Tibial artery (tissue), 4 donors: ENCODE measurements at regions not wholly inside any gene's neighbourhood (a gene's known extent, or its start where the extent isn't known, plus 50 kb on each side); places are given as distances from the start of the nearest gene placed in this dataset.

Experiments
- DNase-seq, 2 donors: peaks; one replicate each; pipeline ENCODE4 v3.0.0-alpha.2; 2019
- H3K27ac ChIP-seq, 2 donors: fragments of 200-600 bp; sonication (generic) in 1 of 2; 1 replicate in 1 of 2; 2 replicates in 1 of 2; pipeline ENCODE4 v1.5.1; 2018 to 2019; ENCODE audit warnings: mild to moderate bottlenecking in 1 of 2
- H3K27me3 ChIP-seq, 2 donors: fragments of 200-600 bp; sonication (generic) in 1 of 2; one replicate each; pipeline versions ENCODE4 v1.5.1 to v1.6.0; 2016 to 2019
- H3K36me3 ChIP-seq, 3 donors: fragments of 200-600 bp; sonication (generic) in 2 of 3; one replicate each; pipeline ENCODE4 v1.5.1; 2016 to 2019; ENCODE audit warnings: mild to moderate bottlenecking in 2 of 3
- H3K4me1 ChIP-seq, 4 donors: fragments of 200-600 bp; sonication (generic) in 2 of 4; 1 replicate in 3 of 4; 2 replicates in 1 of 4; pipeline ENCODE4 v1.5.1; 2016 to 2019
- H3K4me3 ChIP-seq, 2 donors: fragments of 200-600 bp; sonication (generic) in 1 of 2; 1 replicate in 1 of 2; 2 replicates in 1 of 2; pipeline ENCODE4 v1.5.1; 2018 to 2019; ENCODE audit warnings: mild to moderate bottlenecking in 2 of 2
- H3K9me3 ChIP-seq, 3 donors: fragments of 200-600 bp; sonication (generic) in 1 of 3; one replicate each; pipeline ENCODE4 v1.5.1; 2016 to 2019
- intact Hi-C: fragments of 100-400 bp; cut with DNase I; formaldehyde crosslinking; loops from one replicate; pipeline ENCODE4 v1.15.0; 2023; ENCODE audit warnings: low total_unique reads
- TF ChIP-seq, protein P1 (sequence below), 2 experiments: fragments of 200-600 bp in 1 of 2; fragments of 450-650 bp in 1 of 2; IDR thresholded peaks; one replicate each; pipeline ENCODE4 v1.5.1; 2017 to 2019; ENCODE audit warnings: antibody characterized with exemption in 2 of 2, mild to moderate bottlenecking in 1 of 2, moderate library complexity in 1 of 2

DNA sequence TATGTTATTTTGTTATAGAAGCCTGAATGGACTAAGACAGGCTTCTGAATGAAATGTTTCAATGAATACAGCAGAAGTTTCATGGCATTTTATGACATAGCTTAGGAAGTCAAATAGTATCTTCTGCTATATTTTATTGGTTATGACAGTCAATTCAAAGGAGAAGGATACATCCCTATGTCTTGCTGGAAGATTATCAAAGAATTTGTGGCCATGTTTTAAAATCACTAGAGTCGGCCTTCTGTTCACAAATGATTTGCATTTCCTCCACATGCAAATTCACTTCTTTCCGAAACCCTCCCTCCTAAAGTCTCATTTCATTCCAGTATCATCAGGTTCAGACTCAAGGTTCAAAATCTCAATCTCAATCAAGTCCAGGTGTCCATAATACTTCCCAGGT, 679.2 kb upstream of the ADAMTS5 start:
- no peak overlapping the region for H3K27ac ChIP-seq
- H3K4me1 ChIP-seq: no peaks in the 10 kb centered on the region
- no peak for DNase-seq
- intact Hi-C loops: no loop called here
- no peaks in the 10 kb centered on the region for H3K36me3 ChIP-seq
- TF ChIP-seq, protein P1, sequence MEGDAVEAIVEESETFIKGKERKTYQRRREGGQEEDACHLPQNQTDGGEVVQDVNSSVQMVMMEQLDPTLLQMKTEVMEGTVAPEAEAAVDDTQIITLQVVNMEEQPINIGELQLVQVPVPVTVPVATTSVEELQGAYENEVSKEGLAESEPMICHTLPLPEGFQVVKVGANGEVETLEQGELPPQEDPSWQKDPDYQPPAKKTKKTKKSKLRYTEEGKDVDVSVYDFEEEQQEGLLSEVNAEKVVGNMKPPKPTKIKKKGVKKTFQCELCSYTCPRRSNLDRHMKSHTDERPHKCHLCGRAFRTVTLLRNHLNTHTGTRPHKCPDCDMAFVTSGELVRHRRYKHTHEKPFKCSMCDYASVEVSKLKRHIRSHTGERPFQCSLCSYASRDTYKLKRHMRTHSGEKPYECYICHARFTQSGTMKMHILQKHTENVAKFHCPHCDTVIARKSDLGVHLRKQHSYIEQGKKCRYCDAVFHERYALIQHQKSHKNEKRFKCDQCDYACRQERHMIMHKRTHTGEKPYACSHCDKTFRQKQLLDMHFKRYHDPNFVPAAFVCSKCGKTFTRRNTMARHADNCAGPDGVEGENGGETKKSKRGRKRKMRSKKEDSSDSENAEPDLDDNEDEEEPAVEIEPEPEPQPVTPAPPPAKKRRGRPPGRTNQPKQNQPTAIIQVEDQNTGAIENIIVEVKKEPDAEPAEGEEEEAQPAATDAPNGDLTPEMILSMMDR (IDR thresholded peaks at IDR 0.05): no peak
- H3K9me3 ChIP-seq: no peaks in the 10 kb centered on the region
- no peaks in the 10 kb centered on the region for H3K27me3 ChIP-seq
- H3K4me3 ChIP-seq: no peak overlapping the region

DNA sequence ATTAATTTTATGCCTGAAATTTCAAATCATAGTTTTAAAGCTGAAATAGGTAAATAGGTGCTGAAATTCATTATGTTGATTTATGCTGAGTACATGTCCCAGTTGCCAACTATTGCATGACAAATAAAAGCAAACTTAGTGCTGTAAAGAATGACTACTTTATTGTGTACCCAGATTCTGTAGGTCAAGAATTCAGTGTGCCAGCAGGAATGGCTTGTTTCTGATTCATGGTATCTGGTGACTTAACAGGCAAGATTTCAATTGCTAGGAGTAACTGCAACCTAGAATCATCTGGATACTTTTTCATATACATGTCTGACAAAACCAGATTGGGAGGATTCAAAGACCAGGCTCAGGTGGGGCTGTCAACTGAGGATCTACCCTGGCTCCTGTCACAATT, 678.4 kb upstream of the ADAMTS5 start:
- Histone ChIP-seq H3K9me3 (no peaks in the 10 kb centered on the region), H3K36me3 (no peaks in the 10 kb centered on the region), H3K4me1 (no peaks in the 10 kb centered on the region), H3K4me3 (no peak overlapping the region), H3K27ac (no peak overlapping the region), H3K27me3 (no peaks in the 10 kb centered on the region)
- intact Hi-C loops: no loop called here
- no peak for DNase-seq
- TF ChIP-seq, protein P1 (IDR thresholded peaks at IDR 0.05): no peak

DNA sequence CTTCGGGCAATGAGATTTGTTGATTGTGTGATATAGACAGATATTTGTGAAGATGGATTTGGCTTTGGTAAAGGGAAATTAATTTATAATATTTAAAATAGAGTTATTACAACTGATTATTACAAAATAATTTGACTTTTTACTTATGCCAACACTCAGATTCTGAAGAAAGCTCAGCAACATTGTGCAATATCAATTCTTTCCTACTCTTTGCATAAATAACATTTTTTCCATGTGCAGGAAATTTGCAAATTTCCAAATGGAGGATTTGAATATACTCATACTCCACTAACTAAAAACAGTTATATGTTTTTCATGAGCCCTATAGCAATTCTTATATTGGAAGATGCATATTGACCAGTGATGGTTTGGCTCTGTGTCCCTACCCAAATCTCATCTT, 676.4 kb upstream of the ADAMTS5 start:
- TF ChIP-seq, protein P1 (IDR thresholded peaks at IDR 0.05): no peak
- no peak overlapping the region for H3K4me3 ChIP-seq
- no peaks in the 10 kb centered on the region for H3K9me3 ChIP-seq
- no peak for DNase-seq
- no peaks in the 10 kb centered on the region for H3K36me3 ChIP-seq
- intact Hi-C loops: no loop called here
- H3K27ac ChIP-seq: no peak overlapping the region
- H3K4me1 ChIP-seq: no peaks in the 10 kb centered on the region
- no peaks in the 10 kb centered on the region for H3K27me3 ChIP-seq

DNA sequence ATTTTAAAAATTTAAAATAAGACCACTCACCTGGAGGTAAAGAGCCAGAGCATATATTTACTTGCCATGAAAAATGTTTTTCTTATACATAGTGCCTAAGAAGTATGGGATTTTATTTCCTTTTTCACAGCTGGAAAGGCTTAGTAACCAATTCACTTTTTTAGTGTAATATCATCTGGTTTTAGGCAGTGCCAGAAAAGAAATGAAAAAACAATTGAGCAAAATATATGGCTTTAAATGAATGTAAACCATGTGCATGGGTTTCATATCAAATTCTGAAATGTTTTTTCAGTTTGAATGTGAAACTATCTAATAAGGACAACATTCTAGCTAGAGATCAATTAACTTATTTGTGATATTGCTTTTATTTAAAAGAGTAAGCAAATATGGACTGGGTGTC, 672.4 kb upstream of the ADAMTS5 start:
- intact Hi-C loops: no loop called here
- Histone ChIP-seq H3K4me1 (no peaks in the 10 kb centered on the region), H3K9me3 (no peaks in the 10 kb centered on the region), H3K27me3 (no peaks in the 10 kb centered on the region), H3K4me3 (no peak overlapping the region), H3K36me3 (no peaks in the 10 kb centered on the region), H3K27ac (no peak overlapping the region)
- TF ChIP-seq, protein P1 (IDR thresholded peaks at IDR 0.05): no peak
- no peak for DNase-seq

DNA sequence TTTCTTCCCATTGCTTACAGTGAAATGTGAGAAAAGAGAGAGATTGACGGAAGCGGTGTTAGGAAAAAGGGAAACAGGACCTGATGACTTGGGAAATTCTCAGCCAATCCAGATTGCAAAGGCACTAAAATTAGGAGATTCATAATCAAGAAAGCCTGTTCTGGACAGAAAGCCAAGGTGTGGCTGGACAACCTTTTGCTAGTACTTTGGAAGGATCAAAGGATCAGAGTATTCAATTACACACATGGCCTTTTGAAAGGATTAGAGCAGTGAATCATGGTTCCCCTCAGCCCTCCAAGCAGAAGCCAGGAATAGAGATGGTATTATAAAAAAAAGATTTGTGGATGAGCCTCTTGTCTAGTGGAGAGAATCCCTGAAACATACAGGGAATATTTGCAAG, 669.8 kb upstream of the ADAMTS5 start:
- Histone ChIP-seq H3K27me3 (no peaks in the 10 kb centered on the region), H3K4me1 (peaks cover 0 to 9% (median 0%) of the 10 kb centered on the region in 4 donors), H3K36me3 (no peaks in the 10 kb centered on the region), H3K9me3 (no peaks in the 10 kb centered on the region), H3K27ac (no peak overlapping the region), H3K4me3 (no peak overlapping the region)
- intact Hi-C loops: no loop called here
- TF ChIP-seq, protein P1 (IDR thresholded peaks at IDR 0.05): no peak
- no peak for DNase-seq

DNA sequence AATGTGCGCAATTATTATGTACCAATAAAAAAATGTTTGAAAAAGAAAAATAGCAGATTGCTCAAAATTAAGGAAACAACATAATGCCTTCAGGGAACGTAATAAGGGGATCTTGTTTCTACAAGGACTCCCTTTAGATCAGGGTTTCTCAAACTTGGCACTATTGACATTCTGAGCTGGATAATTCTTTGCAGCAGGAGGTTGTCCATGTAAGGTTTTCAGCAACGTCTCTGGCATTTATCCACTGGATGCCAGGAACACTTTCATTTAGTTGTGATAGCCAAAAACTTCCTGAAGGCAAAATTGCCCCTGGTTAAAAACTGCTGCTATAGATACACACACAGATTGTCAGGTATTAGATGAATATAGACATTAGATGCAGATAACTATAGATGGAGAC, 666.7 kb upstream of the ADAMTS5 start:
- TF ChIP-seq, protein P1 (IDR thresholded peaks at IDR 0.05): no peak
- DNase-seq: no peak
- Histone ChIP-seq H3K4me1 (peaks cover 0 to 9% (median 0%) of the 10 kb centered on the region in 4 donors), H3K36me3 (no peaks in the 10 kb centered on the region), H3K4me3 (no peak overlapping the region), H3K9me3 (no peaks in the 10 kb centered on the region), H3K27ac (no peak overlapping the region), H3K27me3 (no peaks in the 10 kb centered on the region)
- intact Hi-C loops: no loop called here
